ENCODE measurements at regions not wholly inside any gene's neighbourhood (a gene's known extent, or its start where the extent isn't known, plus 50 kb on each side); places are given as distances from the start of the nearest gene placed in this dataset.

- no peak overlapping the region for H3K4me3 ChIP-seq
- ChIA-PET POLR2A (no interaction called here), SMC1A (ENCODE audit: uncharacterized antibody, unreplicated experiment) (no interaction called here), CTCF (no interaction called here), RAD21 (ENCODE audit: unreplicated experiment) (interaction anchor here (0.6 kb wide), 1 partner anchor 10 kb away, joined by 3 read pairs; no protein-coding TSS in a partner anchor)
- no peak overlapping the region for H3K9ac ChIP-seq (ENCODE audit: control insufficient read depth, insufficient read depth, low read length)
- in situ Hi-C loops (cut with MboI) (no loop called here), intact Hi-C loops (cut with micrococcal nuclease; ENCODE audit: unreplicated experiment) (no loop called here)
- DNase-seq (ENCODE audit: low read depth, low spot score) (no peak), ATAC-seq (no peak), FAIRE-seq (no peak)
- TF ChIP-seq ZNF24 (IDR thresholded peaks at IDR 0.05) (no peak), RUNX3 (IDR thresholded peaks at IDR 0.05; ENCODE audit: low read length) (no peak), PML (IDR thresholded peaks at IDR 0.05; ENCODE audit: low read length) (no peak), ZNF687 (IDR thresholded peaks at IDR 0.05) (no peak), NKRF (conservative IDR thresholded peaks at IDR 0.05) (no peak), SIX5 (IDR thresholded peaks at IDR 0.05; ENCODE audit: low read depth, low read length, severe bottlenecking) (no peak), STAT1 (conservative IDR thresholded peaks at IDR 0.05) (no peak), ZBTB40 (IDR thresholded peaks at IDR 0.05; ENCODE audit: borderline replicate concordance) (no peak), BRCA1 (IDR thresholded peaks at IDR 0.05; ENCODE audit: low read depth, low read length) (no peak), SMAD1 (IDR thresholded peaks at IDR 0.05; ENCODE audit: low read depth, partially characterized antibody) (no peak), RELB (IDR thresholded peaks at IDR 0.05; ENCODE audit: low read depth) (no peak), MTA2 (IDR thresholded peaks at IDR 0.05; ENCODE audit: low read depth) (no peak)
- H3K9me3 ChIP-seq (replicated peaks; ENCODE audit: control insufficient read depth, insufficient read depth, low read length) = no peaks in the 10 kb centered on the region
- BruUV-seq (replicated peaks) = no TSS peak
- no peak overlapping the region for H3K27ac ChIP-seq (ENCODE audit: control insufficient read depth, insufficient read depth)
- no peaks in the 10 kb centered on the region; the same call in 1 of the 2 replicates for H4K20me1 ChIP-seq (ENCODE audit: control insufficient read depth, insufficient read depth)
- 14% methylated on average over 6 of the region's 7 CpGs for WGBS (ENCODE audit: insufficient coverage, insufficient replicate concordance, low lambda C conversion rate, missing lambda C conversion rate)
- no peak overlapping the region for H2AFZ ChIP-seq (ENCODE audit: control insufficient read depth, low read depth, low read length)
- H3K36me3 ChIP-seq (ENCODE audit: control insufficient read depth in 2 of 2, insufficient read depth in 2 of 2, low read length in 1 of 2) = no peaks in the 10 kb centered on the region
- no peak overlapping the region for H3K4me2 ChIP-seq (ENCODE audit: control insufficient read depth, insufficient read depth)
- H3K4me1 ChIP-seq (ENCODE audit: control insufficient read depth, insufficient read depth, low read length) = no peaks in the 10 kb centered on the region
- H3K27me3 ChIP-seq (replicated peaks in 1 of 2; ENCODE audit: control insufficient read depth in 2 of 2, insufficient read depth in 2 of 2, low read length in 1 of 2) = no peaks in the 10 kb centered on the region; a peak in 2 of 4 replicates
- H3K79me2 ChIP-seq (ENCODE audit: control insufficient read depth, insufficient read depth, low read length) = no peaks in the 10 kb centered on the region
Observed at GRCh38 chr9:121577572-121577971, 73.9 kb upstream of the DAB2IP start.
